ENCODE measurements at regions not wholly inside any gene's neighbourhood (a gene's known extent, or its start where the extent isn't known, plus 50 kb on each side); places are given as distances from the start of the nearest gene placed in this dataset.
"Not testable (repeated sequence)": the region's sequence is repeated elsewhere in the genome, so short reads cannot be mapped to it uniquely, and the experiment has no call there.

- no peak for DNase-seq (ENCODE audit: low read depth in 3 of 3, low spot score in 2 of 3)
Observed at GRCh38 chr1:71345491-71345890, 264.7 kb upstream of the ZRANB2 start.

- DNase-seq (ENCODE audit: low read depth in 3 of 3, low spot score in 2 of 3) = no peak
Observed at GRCh38 chr1:71343686-71344416, 263.0 kb upstream of the ZRANB2 start.

DNA sequence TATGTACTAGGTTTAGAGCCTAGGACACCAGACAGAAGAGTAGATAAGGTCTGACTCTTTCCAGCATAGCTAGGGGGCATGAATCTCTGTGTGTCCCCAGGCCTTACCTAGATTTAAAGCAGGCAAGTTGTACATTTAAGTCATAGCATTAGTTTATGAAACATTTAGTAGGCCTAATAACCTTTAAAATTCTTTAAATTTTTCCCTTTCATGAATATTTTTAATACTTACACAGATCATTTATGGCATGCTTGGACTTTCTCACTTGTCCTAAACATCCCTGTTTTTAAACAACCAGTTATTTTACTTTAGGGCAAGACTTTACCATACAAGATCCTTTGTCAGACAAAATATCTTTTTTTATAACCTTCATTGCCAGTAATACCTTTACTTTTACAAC, 258.4 kb upstream of the ZRANB2 start:
- no peak for DNase-seq (ENCODE audit: low read depth in 3 of 3, low spot score in 2 of 3)

GRCh38 chr1:71330991-71331390, 250.2 kb upstream of the ZRANB2 start:
- no peak for DNase-seq (ENCODE audit: low read depth in 3 of 3, low spot score in 2 of 3)

- DNase-seq (ENCODE audit: low read depth in 3 of 3, low spot score in 2 of 3) = no peak
Observed at GRCh38 chr1:71324671-71325267, 243.9 kb upstream of the ZRANB2 start.

DNA sequence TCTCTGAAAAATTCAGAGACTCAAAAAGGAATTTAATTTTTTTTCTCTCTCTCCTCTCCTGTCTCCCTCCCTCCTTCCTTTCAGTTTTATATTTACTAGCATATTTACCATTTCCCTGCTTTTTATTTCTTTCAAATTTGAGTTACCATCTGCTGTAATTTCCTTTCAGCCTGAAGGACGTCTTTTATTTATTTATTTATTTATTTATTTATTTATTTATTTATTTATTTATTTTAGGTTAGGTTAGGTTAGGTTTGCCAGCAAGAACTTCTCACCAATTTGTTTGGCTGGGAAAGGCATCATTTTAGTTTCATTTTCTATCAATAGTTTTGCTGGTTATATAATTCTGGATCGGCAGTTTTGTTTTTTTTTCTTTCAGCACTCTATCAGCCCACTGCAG, 231.7 kb upstream of the ZRANB2 start:
- no peak for DNase-seq (ENCODE audit: low read depth in 3 of 3, low spot score in 2 of 3)

GRCh38 chr1:71311376-71311775, 230.5 kb upstream of the ZRANB2 start:
- DNase-seq (ENCODE audit: low read depth in 3 of 3, low spot score in 2 of 3) = no peak

GRCh38 chr1:71307451-71307850, 226.6 kb upstream of the ZRANB2 start:
- DNase-seq (ENCODE audit: low read depth in 3 of 3, low spot score in 2 of 3) = no peak

DNA sequence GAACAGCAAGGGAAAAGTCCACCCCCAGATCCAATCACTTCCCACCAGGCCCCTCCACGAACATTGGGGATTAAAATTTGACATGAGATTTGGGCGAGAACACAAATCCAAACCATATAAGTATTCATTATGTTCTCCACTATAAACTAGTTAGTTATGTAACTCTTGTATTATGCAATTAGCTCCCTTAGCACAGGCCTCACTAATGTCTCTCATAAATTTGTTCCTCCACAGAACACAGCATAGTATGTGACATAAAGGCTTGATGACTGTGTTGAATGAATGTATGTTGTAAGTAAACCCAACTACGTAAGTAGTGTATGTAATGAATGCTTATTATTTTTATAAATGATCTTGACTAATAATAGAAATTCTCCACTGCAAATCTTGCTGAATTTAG, 223.3 kb upstream of the ZRANB2 start:
- DNase-seq (ENCODE audit: low read depth in 3 of 3, low spot score in 2 of 3) = no peak

- DNase-seq (ENCODE audit: low read depth in 3 of 3, low spot score in 2 of 3) = no peak
Observed at GRCh38 chr1:71303617-71304041, 222.8 kb upstream of the ZRANB2 start.

DNA sequence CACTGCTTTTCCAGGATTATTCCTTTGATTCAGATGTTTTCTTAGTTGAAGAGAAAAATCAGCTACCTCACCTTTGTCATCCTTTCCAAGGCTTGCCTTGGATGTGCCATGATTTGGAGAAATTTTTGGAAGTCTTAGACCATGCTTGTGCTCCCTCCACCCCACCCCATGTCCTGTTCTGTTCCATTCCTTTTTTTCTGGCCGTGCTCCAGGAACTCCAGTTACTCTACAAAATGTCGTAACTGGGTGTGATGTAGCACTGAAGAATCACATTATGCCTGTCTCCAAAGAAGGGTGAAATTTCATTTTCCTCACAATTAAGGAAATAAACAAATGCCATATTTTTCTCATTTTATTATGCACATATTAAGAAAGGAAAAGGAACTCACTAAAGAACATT, 217.8 kb upstream of the ZRANB2 start:
- DNase-seq (ENCODE audit: low read depth in 3 of 3, low spot score in 2 of 3) = no peak

GRCh38 chr1:71296551-71297134, 215.8 kb upstream of the ZRANB2 start:
- DNase-seq (ENCODE audit: low read depth in 3 of 3, low spot score in 2 of 3) = no peak

DNA sequence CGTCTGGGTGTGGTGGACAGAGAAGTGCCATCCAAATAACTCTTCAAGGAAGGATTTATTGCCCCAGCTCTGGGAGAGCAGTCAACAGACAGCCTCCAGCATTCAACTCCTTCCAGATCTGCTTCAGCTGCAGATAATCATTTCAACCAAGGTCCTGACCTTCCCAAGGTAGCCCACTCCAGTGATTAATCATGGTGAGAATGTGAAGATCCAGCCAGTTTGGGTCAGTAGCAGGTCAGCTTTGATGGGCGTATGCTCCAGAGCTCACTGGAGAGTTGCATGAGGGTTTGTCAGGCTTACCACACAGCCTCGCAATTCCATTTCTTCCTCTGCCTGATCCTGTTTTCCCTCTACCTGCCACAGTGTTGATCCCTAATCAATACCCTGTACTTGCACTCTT, 214.5 kb upstream of the ZRANB2 start:
- no peak for DNase-seq (ENCODE audit: low read depth in 3 of 3, low spot score in 2 of 3)

GRCh38 chr1:71294178-71294577, 213.3 kb upstream of the ZRANB2 start:
- DNase-seq (ENCODE audit: low read depth in 3 of 3, low spot score in 2 of 3) = no peak

GRCh38 chr1:71292203-71292602, 211.4 kb upstream of the ZRANB2 start:
- no peak for DNase-seq (ENCODE audit: low read depth in 3 of 3, low spot score in 2 of 3)

DNA sequence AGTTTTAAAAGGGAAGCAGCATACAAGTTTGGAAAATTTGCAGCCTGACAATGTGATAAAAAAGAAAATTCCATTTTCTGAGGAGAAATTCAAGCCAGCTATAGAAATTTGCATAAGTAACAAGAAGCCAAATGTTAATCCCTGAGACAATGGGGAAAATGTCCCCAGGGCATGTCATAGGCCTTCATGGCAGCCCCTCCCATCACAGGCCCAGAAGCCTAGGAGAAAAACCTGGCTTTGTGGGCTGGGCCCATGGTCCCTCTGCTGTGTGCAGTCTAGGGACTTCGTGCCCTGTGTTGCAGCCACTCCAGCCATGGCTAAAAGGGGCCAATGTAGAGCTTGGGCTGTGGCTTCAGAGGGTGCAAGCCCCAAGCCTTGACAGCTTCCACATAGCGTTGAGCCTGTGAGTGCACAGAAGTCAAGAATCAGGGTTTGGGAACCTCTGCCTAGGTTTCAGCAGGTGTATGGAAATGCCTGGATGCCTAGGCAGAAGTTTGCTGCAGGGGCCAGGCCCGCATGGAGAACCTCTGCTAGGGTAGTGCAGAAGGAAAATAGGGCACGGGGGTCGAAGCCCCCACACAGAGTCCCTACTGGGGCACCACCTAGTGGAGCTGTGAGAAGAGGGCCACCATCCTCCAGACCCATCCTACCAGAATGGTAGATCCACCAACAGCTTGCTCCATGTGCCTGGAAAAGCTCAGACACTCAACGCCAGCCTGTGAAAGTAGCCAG, 209.8 kb upstream of the ZRANB2 start:
- not testable (repeated sequence) for DNase-seq (ENCODE audit: low read depth in 3 of 3, low spot score in 2 of 3)

DNA sequence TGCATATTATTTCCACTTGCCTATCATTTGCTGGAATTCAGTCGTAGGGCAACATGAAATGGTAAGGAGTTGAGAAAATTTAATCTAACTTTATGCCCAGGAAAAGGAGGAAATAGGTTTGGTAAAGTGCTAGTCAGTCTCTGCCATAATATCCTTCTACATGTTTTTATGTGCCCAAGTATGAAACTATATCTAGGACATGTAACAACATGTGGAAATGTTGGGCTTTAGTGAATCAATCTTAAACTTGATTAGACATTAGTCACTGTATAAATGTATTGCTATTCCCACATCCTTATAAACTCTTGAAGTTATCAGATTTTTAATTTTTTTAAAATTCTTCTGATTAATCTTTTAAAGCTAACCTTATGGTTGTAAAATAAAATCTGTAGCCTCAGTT, 204.7 kb upstream of the ZRANB2 start:
- DNase-seq (ENCODE audit: low read depth in 3 of 3, low spot score in 2 of 3) = no peak

DNA sequence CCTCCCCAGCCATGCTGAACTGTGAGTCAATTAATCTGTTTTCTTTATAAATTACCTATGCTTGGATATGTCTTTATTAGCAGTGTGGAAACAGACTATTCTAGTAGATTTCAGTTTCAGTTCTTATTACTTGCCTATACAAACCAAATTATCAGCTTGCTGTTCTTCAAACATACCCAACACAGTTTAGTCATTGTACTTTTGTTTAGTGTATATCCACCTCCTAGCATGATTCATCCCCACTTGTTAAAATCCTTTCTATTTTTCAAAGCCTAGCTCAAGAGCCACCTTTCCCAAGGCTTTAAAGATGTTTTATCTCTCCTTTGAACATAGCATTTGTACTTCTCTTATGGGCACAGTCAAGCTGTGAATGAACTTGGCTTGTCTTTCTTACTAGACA, 195.6 kb upstream of the ZRANB2 start:
- DNase-seq (ENCODE audit: low read depth in 3 of 3, low spot score in 2 of 3) = no peak

DNA sequence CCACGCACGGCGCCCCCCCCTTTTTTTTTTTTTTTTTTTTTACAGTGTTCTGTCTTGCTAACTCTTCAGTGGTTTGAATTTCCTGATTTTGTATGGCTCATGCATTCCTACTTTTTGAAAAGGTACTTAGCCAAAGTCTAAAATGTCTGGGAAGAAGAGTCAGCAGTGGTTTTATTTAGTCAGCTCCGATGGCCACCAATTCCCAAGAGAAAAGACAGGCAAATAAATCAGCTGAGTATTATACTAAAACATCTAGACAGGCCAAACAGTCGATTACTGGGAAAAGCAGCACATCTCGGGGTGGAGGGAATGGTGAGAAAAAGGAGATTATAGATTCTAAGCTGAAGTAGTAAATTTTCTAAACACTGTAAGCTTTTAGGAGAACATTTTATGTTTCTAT, 192.5 kb upstream of the ZRANB2 start:
- no peak for DNase-seq (ENCODE audit: low read depth in 3 of 3, low spot score in 2 of 3)

DNA sequence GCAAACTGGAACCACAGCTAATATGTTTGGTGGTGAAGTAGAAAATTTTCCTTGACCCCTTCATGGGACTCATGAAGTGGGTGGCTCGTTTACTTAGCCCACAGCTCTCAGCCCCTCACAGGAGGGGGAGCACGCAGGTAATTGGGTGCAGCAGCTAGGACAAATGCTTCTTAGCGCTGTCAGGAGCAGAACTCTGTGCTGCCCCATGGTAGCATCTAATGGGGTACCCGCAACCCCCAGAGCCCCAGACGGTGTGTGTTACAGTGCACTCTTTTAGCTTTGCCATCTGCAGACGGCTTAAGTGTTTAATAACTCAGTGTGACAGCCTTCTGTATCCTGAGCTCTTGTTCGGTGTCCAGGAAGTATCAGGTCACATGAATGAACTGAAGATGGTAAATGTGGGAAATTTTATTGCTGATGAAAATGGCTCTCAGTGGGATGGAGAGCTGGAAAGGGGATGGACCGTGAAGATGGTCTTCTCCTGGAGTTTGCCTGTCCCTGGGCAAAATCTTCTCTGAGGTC, 189.6 kb upstream of the ZRANB2 start:
- peak in 1 of 3 donors; percentile 13 for DNase-seq (ENCODE audit: low read depth in 3 of 3, low spot score in 2 of 3)

DNA sequence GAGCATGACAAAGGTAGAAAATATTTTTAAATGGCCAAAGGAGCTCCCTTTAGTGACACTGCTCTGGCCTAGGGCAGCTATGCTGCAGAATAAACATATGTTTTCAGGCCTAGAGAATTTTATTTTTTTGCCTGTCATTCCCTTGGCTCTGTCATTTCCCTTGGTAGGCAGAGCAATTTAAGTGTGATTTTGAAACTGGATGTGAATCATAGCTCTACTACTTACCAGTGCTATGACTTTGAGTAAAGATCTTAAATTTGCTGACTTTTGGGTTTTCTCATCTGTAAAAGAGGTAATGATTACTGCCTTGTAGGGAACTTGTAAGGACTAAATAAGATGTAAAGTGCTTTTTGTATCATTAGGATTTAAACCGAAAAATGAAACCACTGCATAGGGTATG, 189.0 kb upstream of the ZRANB2 start:
- DNase-seq (ENCODE audit: low read depth in 3 of 3, low spot score in 2 of 3) = no peak

Measured in right renal cortex interstitium (tissue), 3 donors.